ENCODE measurements at regions not wholly inside any gene's neighbourhood (a gene's known extent, or its start where the extent isn't known, plus 50 kb on each side); places are given as distances from the start of the nearest gene placed in this dataset.

DNA sequence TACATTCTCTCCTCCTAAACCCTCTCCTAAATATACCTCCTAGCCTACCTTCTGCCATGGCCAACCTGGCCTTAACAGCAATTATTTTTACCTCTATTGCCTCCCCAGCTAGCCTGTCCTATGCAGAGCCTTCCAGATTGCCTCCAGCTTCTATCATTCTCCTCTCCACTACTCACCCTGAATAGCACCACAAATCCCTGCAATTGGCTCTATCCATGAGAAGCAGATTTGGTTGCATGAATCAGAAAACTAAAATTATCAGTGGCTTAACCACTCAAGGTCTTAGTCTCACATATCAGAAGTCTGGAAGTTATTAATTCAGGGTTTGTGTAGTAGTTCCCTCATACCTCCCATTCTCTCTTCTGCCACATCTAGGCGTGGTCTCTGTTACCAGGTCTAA, 120.3 kb upstream of the CACUL1 start:
- no peaks in the 10 kb centered on the region for H3K27me3 ChIP-seq (ENCODE audit: control insufficient read depth in 4 of 4, insufficient read depth in 4 of 4, low read length in 3 of 4)
- no peak overlapping the region for H3K4me3 ChIP-seq (ENCODE audit: low read depth in 1 of 3, low read length in 3 of 3)
- no peak overlapping the region for H3K9ac ChIP-seq (ENCODE audit: low read depth in 1 of 2, low read length in 2 of 2)
- no peak for DNase-seq (ENCODE audit: low spot score)
- no peak overlapping the region for H3K27ac ChIP-seq (ENCODE audit: low read depth in 1 of 2, low read length in 2 of 2)
- no peaks in the 10 kb centered on the region for H3K9me3 ChIP-seq (ENCODE audit: control insufficient read depth in 4 of 4, low read length in 3 of 4)
- no peaks in the 10 kb centered on the region for H3K36me3 ChIP-seq (ENCODE audit: control insufficient read depth in 4 of 4, insufficient read depth in 3 of 4, low read depth in 1 of 4, low read length in 3 of 4)
- TF ChIP-seq FOXA1 (IDR thresholded peaks at IDR 0.05), result no peak
- TF ChIP-seq RXRA (IDR thresholded peaks at IDR 0.05), result no peak
- TF ChIP-seq ATF3 (IDR thresholded peaks at IDR 0.05), result no peak
- TF ChIP-seq ZBTB33 (IDR thresholded peaks at IDR 0.05), result no peak
- no peak for TF ChIP-seq FOXA2 (IDR thresholded peaks at IDR 0.05)
- no peak for TF ChIP-seq YY1 (IDR thresholded peaks at IDR 0.05)
- no peak for TF ChIP-seq NR2F2 (IDR thresholded peaks at IDR 0.05)
- TF ChIP-seq SP1 (IDR thresholded peaks at IDR 0.05), result no peak
- TF ChIP-seq EGR1 (IDR thresholded peaks at IDR 0.05; ENCODE audit: low read depth in 2 of 2), result no peak
- TF ChIP-seq HNF4G (IDR thresholded peaks at IDR 0.05), result no peak
- no peak for TF ChIP-seq JUND (IDR thresholded peaks at IDR 0.05)
- no peak for TF ChIP-seq HNF4A (conservative IDR thresholded peaks at IDR 0.05)
- peaks cover 0 to 10% (median 6%) of the 10 kb centered on the region in 4 donors for H3K4me1 ChIP-seq (ENCODE audit: control insufficient read depth in 4 of 4, insufficient read depth in 4 of 4, low read length in 3 of 4)
- 83% methylated on average over 1 of the region's 1 CpG for WGBS

DNA sequence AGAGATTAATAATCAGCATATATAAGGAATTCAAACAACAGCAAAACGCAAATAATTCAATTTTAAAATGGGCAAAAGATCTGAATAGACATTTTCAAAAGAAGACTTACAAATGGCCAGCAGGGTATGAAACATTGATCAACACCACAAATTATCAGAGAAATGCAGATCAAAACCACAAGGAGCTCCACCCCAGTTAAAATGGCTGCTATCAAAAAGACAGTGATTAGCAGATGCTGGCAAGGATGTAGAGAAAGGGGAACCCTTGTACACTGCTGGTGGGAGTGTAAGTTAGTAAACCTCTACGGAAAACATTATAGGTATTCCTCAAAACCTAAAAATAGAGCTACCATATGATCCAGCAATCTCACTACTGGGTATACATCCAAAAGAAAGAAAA, 128.0 kb upstream of the CACUL1 start:
- DNase-seq (ENCODE audit: low spot score), result no peak
- H3K9me3 ChIP-seq (ENCODE audit: control insufficient read depth in 4 of 4, low read length in 3 of 4), result no peaks in the 10 kb centered on the region
- H3K36me3 ChIP-seq (ENCODE audit: control insufficient read depth in 4 of 4, insufficient read depth in 3 of 4, low read depth in 1 of 4, low read length in 3 of 4), result no peaks in the 10 kb centered on the region
- no peaks in the 10 kb centered on the region for H3K27me3 ChIP-seq (ENCODE audit: control insufficient read depth in 4 of 4, insufficient read depth in 4 of 4, low read length in 3 of 4)
- H3K4me3 ChIP-seq (ENCODE audit: low read depth in 1 of 3, low read length in 3 of 3), result no peak overlapping the region
- TF ChIP-seq YY1 (IDR thresholded peaks at IDR 0.05) (no peak), ATF3 (IDR thresholded peaks at IDR 0.05) (no peak), REST (IDR thresholded peaks at IDR 0.05) (no peak), JUND (IDR thresholded peaks at IDR 0.05) (no peak), CTCF (IDR thresholded peaks at IDR 0.05; ENCODE audit: low read depth, low read length, missing input control) (no peak), FOXA1 (IDR thresholded peaks at IDR 0.05) (no peak), NR2F2 (IDR thresholded peaks at IDR 0.05) (no peak), TAF1 (conservative IDR thresholded peaks at IDR 0.05) (no peak), RAD21 (IDR thresholded peaks at IDR 0.05) (no peak), EGR1 (IDR thresholded peaks at IDR 0.05; ENCODE audit: low read depth in 2 of 2) (no peak)
- no peak overlapping the region for H3K27ac ChIP-seq (ENCODE audit: low read depth in 1 of 2, low read length in 2 of 2)
- no peak overlapping the region for H3K9ac ChIP-seq (ENCODE audit: low read depth in 1 of 2, low read length in 2 of 2)
- H3K4me1 ChIP-seq (ENCODE audit: control insufficient read depth in 4 of 4, insufficient read depth in 4 of 4, low read length in 3 of 4), result no peaks in the 10 kb centered on the region
- WGBS, result 93% methylated on average over 2 of the region's 2 CpGs
